HEK293T (cell line): ENCODE measurements at regions not wholly inside any gene's neighbourhood (a gene's known extent, or its start where the extent isn't known, plus 50 kb on each side); places are given as distances from the start of the nearest gene placed in this dataset.
"Not testable (repeated sequence)": the region's sequence is repeated elsewhere in the genome, so short reads cannot be mapped to it uniquely, and the experiment has no call there.

Experiments used
- CTCF ChIA-PET: fragments of 350-600 bp; formaldehyde crosslinking; extraction: SDS; loops from one replicate; lab custom pipeline; 2021; ENCODE audit warnings: antibody characterized with exemption, inconsistent platforms; lab: Yijun Ruan, JAX
- POLR2A ChIA-PET: fragments of 350-600 bp; formaldehyde crosslinking; extraction: SDS; loops from one replicate; lab custom pipeline; 2020; ENCODE audit warnings: antibody characterized with exemption, inconsistent platforms; lab: Yijun Ruan, JAX
- DNase-seq: peaks from one replicate; pipeline ENCODE4 v3.0.0; 2012; ENCODE audit warnings: mixed read lengths; ENCODE audit errors: extremely low spot score
- ARNT ChIP-seq: fragments of 450-650 bp; IDR thresholded peaks from 2 replicates; pipeline ENCODE4 v1.6.1; 2017; ENCODE audit warnings: mild to moderate bottlenecking
- BHLHE40 ChIP-seq: fragments of 450-650 bp; IDR thresholded peaks from 2 replicates; pipeline ENCODE4 v1.6.1; 2016; ENCODE audit warnings: mild to moderate bottlenecking, moderate library complexity, borderline replicate concordance
- CTBP1 ChIP-seq: fragments of 450-650 bp; IDR thresholded peaks from 2 replicates; pipeline ENCODE4 v1.6.1; 2016; ENCODE audit warnings: borderline replicate concordance
- ELF4 ChIP-seq: fragments of 450-650 bp; IDR thresholded peaks from 2 replicates; pipeline ENCODE4 v1.6.1; 2017; ENCODE audit warnings: antibody characterized with exemption
- FOXA1 ChIP-seq: fragments of 450-650 bp; IDR thresholded peaks from 2 replicates; pipeline ENCODE4 v1.6.1; 2016; ENCODE audit warnings: mild to moderate bottlenecking
- FOXK2 ChIP-seq: fragments of 450-650 bp; IDR thresholded peaks from 2 replicates; pipeline ENCODE4 v1.6.1; 2016; ENCODE audit warnings: mild to moderate bottlenecking
- FOXM1 ChIP-seq: fragments of 450-650 bp; IDR thresholded peaks from 2 replicates; pipeline ENCODE4 v1.6.1; 2017; ENCODE audit warnings: mild to moderate bottlenecking, borderline replicate concordance
- HDGF ChIP-seq: fragments of 450-650 bp; IDR thresholded peaks from 2 replicates; pipeline ENCODE4 v1.6.1; 2017; ENCODE audit warnings: antibody characterized with exemption, borderline replicate concordance
- L3MBTL2 ChIP-seq: fragments of 450-650 bp; conservative IDR thresholded peaks from 2 replicates; pipeline ENCODE4 v1.6.1; 2016; ENCODE audit warnings: mild to moderate bottlenecking
- LEF1 ChIP-seq: fragments of 450-650 bp; IDR thresholded peaks from 2 replicates; pipeline ENCODE4 v1.6.1; 2017; ENCODE audit warnings: mild to moderate bottlenecking, borderline replicate concordance
- NFRKB ChIP-seq: fragments of 450-650 bp; IDR thresholded peaks from 2 replicates; pipeline ENCODE4 v1.6.1; 2016; ENCODE audit warnings: mild to moderate bottlenecking, moderate library complexity
- SP1 ChIP-seq: fragments of 450-650 bp; IDR thresholded peaks from 2 replicates; pipeline ENCODE4 v1.6.1; 2017
- SUZ12 ChIP-seq: fragments of 450-650 bp; IDR thresholded peaks from 2 replicates; pipeline ENCODE4 v1.6.1; 2016; ENCODE audit warnings: mild to moderate bottlenecking
- TARDBP ChIP-seq: fragments of 450-650 bp; IDR thresholded peaks from 2 replicates; pipeline ENCODE4 v1.6.1; 2016
- ZNF384 ChIP-seq: fragments of 450-650 bp; IDR thresholded peaks from 2 replicates; pipeline ENCODE4 v1.6.1; 2016
- TF ChIP-seq, protein P1 (sequence below): fragments of 450-650 bp; IDR thresholded peaks from 2 replicates; pipeline ENCODE4 v1.6.1; 2016

DNA sequence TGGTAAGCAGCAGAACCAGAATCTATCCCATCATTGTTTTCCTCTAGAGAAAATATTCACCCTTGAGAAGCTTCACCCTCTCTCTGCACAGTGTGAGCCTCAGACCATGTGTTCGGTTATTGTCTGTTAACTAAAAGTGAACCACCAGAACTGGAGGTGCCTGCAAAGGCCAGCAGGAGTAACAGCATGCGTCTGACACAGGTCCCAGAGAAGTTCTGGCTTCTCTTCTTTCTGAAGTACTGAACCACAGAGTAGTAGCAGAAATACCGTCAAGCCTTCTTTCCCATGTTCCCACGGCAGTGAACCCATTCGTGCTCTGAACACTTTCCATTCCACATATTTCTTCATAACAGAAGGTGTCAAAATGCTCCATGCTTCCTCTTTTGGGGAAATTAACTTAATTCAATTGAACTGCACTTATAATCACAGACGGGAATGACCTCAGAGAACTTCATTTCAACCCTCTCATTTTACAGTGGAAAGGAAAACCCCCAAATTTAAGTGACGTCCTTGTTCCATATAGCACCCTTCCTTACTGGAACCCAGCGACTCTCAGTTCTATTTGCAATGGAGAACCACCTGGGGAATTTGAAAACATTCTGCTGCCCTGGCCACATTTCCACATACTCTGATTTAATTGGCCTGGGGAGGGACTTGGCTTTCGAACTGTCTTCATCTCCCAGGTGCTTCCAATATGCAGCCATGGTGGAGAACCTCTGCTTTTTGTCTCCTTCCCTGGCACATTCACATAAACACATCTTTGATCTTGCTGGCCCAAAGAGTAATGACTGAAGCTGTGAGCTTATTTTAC is 519.1 kb downstream of the RNF144A start:
- POLR2A ChIA-PET = no interaction called here
- CTCF ChIA-PET = no interaction called here

GRCh38 chr2:7437141-7437540 is 519.9 kb downstream of the RNF144A start:
- POLR2A ChIA-PET = no interaction called here
- CTCF ChIA-PET = no interaction called here
- TF ChIP-seq HDGF (no peak), FOXA1 (no peak), SUZ12 (no peak), ELF4 (no peak)
- TF ChIP-seq, protein P1, sequence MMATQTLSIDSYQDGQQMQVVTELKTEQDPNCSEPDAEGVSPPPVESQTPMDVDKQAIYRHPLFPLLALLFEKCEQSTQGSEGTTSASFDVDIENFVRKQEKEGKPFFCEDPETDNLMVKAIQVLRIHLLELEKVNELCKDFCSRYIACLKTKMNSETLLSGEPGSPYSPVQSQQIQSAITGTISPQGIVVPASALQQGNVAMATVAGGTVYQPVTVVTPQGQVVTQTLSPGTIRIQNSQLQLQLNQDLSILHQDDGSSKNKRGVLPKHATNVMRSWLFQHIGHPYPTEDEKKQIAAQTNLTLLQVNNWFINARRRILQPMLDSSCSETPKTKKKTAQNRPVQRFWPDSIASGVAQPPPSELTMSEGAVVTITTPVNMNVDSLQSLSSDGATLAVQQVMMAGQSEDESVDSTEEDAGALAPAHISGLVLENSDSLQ = no peak
- no peak for DNase-seq

More for the DNA sequence above, 519.1 kb downstream of the RNF144A start:
- TF ChIP-seq FOXK2 (no peak), CTBP1 (no peak), FOXM1 (no peak), BHLHE40 (no peak), L3MBTL2 (no peak), SP1 (no peak), TARDBP (no peak), NFRKB (no peak), FOXA1 (no peak), LEF1 (no peak), HDGF (no peak), ZNF384 (no peak), ELF4 (no peak)
- no peak for DNase-seq

DNA sequence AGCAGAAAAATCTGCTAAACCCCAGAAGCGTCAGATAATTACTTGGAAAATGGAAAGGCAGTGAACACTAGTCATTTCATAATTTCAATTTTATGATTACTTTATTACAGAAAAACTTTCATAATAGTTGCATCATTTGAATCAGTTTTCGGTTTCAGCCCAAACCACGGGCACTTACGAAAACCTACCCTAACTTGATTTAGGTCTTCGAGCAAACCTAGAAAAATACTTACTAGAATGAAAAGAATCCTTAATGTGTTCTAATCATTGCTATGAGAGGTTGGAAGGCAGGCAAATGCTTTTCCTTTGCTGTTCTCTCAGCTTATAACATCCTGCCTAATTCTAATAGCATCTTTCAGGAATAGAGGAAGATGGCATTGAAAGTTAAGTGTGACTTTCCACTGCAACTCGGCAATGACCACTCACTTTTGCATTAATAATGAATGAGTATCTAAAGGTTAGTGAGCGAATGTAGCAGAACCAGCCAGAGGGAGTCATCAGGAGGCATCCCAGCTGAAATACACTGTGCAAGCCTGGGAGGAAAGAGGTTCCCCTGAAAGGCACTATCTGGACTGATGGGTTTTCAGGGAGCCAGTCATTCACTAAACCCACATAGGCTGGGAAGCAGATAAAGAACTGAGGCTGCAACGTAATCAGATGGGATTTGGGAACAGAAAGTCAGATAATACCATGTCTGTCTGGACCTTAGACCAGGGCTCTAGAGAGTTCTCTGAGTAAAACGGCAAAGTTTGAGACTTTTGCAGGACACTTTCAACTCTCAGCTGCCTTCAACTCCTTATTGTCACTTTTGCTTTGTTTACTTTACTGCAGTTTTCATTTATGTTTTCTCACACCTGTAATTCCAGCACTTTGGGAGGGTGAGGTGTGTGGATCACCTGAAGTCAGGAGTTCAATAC is 520.8 kb downstream of the RNF144A start:
- ChIA-PET CTCF (no interaction called here), POLR2A (no interaction called here)
- TF ChIP-seq SP1 = no peak
- TF ChIP-seq BHLHE40 = no peak
- no peak for TF ChIP-seq NFRKB
- TF ChIP-seq L3MBTL2 = no peak
- TF ChIP-seq SUZ12 = no peak
- no peak for TF ChIP-seq FOXM1
- TF ChIP-seq ZNF384 = no peak
- no peak for TF ChIP-seq HDGF
- DNase-seq = no peak

GRCh38 chr2:7438855-7439254 is 521.6 kb downstream of the RNF144A start:
- CTCF ChIA-PET = no interaction called here
- DNase-seq = no peak
- TF ChIP-seq L3MBTL2 (no peak), FOXA1 (no peak), FOXK2 (no peak), ZNF384 (no peak)
- POLR2A ChIA-PET = no interaction called here

DNA sequence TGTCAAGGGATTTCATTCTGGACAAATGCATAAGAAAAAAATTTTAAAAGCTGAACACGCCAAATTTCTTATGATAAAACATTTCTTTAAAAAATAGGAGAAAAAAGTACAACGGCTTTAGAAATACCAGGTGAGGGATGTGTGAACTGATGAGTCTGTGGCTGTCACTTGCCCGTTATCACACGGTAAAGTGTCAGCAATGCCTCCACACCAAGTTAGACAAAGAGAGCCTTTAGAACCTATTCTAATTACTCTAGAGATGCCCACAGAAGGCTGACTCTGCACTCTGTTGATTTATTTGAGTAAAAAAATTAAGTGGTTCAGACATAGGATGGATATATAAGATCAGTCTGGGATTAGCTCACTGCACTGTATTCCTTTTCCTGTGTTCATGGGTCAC is 523.8 kb downstream of the RNF144A start:
- POLR2A ChIA-PET = no interaction called here
- TF ChIP-seq TARDBP (no peak), FOXK2 (no peak), FOXM1 (no peak), ARNT (no peak), CTBP1 (no peak), L3MBTL2 (no peak), SUZ12 (no peak), NFRKB (no peak), FOXA1 (no peak), ZNF384 (no peak)
- CTCF ChIA-PET = no interaction called here
- no peak for DNase-seq

GRCh38 chr2:7441841-7442240 is 524.6 kb downstream of the RNF144A start:
- DNase-seq, CTCF ChIA-PET, POLR2A ChIA-PET: not testable (repeated sequence)

DNA sequence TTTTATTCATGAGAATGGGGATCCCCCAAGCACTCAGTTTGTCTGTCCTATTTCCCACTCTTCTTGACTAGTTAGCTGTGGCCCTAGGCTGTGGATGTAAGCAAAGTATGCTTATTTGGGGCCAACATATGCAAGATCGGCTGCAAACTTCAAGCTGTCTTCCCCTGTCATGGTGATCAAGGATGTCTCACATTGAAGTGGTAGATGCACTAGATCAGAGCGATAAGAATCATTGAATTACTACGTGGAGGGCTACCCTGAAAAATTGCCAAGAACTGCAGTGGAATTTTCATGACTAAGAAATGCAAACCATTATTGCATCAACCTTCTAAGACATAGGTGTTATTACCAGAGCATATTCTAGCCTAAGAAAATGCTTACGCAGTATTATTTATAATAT is 527.4 kb downstream of the RNF144A start:
- CTCF ChIA-PET = no interaction called here
- no peak for DNase-seq
- POLR2A ChIA-PET = no interaction called here
- no peak for TF ChIP-seq LEF1
- no peak for TF ChIP-seq HDGF
- no peak for TF ChIP-seq SUZ12
- TF ChIP-seq FOXA1 = no peak
- TF ChIP-seq, protein P1 = no peak
- TF ChIP-seq BHLHE40 = no peak
- TF ChIP-seq FOXM1 = no peak
- TF ChIP-seq CTBP1 = no peak
- no peak for TF ChIP-seq ARNT
- no peak for TF ChIP-seq TARDBP
- TF ChIP-seq FOXK2 = no peak
- TF ChIP-seq ELF4 = no peak
- TF ChIP-seq SP1 = no peak
- TF ChIP-seq L3MBTL2 = no peak
- TF ChIP-seq NFRKB = no peak
- TF ChIP-seq ZNF384 = no peak
